ENCODE measurements at regions not wholly inside any gene's neighbourhood (a gene's known extent, or its start where the extent isn't known, plus 50 kb on each side); places are given as distances from the start of the nearest gene placed in this dataset.

DNA sequence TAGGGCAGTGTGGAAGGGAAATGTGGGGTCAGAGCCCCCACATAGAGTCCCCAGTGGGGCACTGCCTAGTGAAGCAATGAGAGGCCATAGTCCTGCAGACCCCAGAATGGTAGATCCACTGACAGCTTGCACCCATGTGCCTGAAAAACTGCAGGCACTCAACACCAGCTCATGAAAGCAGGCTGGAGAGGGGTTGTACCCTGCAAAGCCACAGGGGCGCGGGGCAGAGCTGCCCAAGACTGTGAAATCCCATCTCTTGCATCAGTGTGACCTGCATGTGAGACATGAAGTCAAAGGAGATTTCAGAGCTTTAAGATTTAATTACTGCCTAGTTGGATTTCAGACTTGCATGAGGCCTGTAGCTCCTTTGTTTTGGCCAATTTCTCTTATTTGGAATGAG is 224.0 kb downstream of the TXNL1 start:
- Histone ChIP-seq H3K27me3 (no peaks in the 10 kb centered on the region), H3K4me3 (no peak overlapping the region), H3K4me1 (ENCODE audit: insufficient read depth) (no peaks in the 10 kb centered on the region), H3K9me3 (no peaks in the 10 kb centered on the region), H3K36me3 (no peaks in the 10 kb centered on the region), H3K27ac (no peak overlapping the region)
- no peak for TF ChIP-seq POLR2A (IDR thresholded peaks at IDR 0.05)
- TF ChIP-seq, protein P1, sequence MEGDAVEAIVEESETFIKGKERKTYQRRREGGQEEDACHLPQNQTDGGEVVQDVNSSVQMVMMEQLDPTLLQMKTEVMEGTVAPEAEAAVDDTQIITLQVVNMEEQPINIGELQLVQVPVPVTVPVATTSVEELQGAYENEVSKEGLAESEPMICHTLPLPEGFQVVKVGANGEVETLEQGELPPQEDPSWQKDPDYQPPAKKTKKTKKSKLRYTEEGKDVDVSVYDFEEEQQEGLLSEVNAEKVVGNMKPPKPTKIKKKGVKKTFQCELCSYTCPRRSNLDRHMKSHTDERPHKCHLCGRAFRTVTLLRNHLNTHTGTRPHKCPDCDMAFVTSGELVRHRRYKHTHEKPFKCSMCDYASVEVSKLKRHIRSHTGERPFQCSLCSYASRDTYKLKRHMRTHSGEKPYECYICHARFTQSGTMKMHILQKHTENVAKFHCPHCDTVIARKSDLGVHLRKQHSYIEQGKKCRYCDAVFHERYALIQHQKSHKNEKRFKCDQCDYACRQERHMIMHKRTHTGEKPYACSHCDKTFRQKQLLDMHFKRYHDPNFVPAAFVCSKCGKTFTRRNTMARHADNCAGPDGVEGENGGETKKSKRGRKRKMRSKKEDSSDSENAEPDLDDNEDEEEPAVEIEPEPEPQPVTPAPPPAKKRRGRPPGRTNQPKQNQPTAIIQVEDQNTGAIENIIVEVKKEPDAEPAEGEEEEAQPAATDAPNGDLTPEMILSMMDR (IDR thresholded peaks at IDR 0.05), result no peak
- TF ChIP-seq EP300 (IDR thresholded peaks at IDR 0.05), result no peak
- 97 to 100% (median 97%) methylated on average over 2 of the region's 2 CpGs for WGBS, 3 donors
- DNase-seq, result no peak
- intact Hi-C loops (cut with DNase I), result no loop called here

DNA sequence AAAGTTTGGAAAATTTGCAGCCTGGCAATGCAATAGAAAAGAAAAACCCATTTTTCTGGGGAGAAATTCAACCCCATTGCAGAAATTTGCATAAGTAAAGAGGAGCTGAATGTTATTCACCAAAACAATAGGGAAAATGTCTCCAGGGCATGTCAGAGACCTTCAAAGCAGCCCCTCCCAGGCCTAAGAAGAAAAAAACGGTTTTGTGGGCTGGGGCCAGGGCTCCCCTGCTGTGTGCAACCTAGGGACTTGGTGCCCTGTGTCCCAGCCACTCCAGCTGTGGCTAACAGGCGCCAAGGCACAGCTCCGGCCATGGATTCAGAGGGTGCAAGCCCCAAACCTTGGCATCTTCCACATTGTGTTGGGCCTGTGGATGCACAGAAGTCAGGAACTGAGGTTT is 224.5 kb downstream of the TXNL1 start:
- WGBS, 3 donors, result 84 to 92% (median 91%) methylated on average over 3 of the region's 3 CpGs
- H3K9me3 ChIP-seq, result no peaks in the 10 kb centered on the region
- TF ChIP-seq EP300 (IDR thresholded peaks at IDR 0.05) (no peak), POLR2A (IDR thresholded peaks at IDR 0.05) (no peak)
- TF ChIP-seq, protein P1 (IDR thresholded peaks at IDR 0.05), result no peak
- H3K27me3 ChIP-seq, result no peaks in the 10 kb centered on the region
- no peaks in the 10 kb centered on the region for H3K36me3 ChIP-seq
- H3K4me3 ChIP-seq, result no peak overlapping the region
- no peak for DNase-seq
- intact Hi-C loops (cut with DNase I), result no loop called here
- H3K27ac ChIP-seq, result no peak overlapping the region
- H3K4me1 ChIP-seq (ENCODE audit: insufficient read depth), result no peaks in the 10 kb centered on the region

DNA sequence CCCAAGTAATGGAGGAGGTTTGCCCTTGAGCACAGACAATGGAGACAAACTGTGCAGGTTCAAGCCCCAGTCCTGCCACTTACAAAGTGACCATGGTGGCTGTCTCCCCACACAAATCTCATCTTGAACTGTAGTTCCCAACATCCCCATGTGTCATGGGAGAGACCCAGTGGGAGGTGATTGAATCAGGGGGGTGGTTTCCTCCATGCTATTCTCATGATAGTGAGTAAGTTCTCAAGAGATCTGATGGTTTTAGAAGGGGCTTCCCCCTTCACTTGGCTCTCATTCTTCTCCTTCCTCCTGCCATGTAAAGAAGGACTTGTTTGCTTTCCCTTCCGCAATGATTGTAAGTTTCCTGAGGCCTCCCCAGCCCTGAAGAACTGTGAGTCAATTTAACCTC is 225.4 kb downstream of the TXNL1 start:
- Histone ChIP-seq H3K27me3 (no peaks in the 10 kb centered on the region), H3K9me3 (no peaks in the 10 kb centered on the region), H3K4me3 (no peak overlapping the region), H3K27ac (no peak overlapping the region), H3K36me3 (no peaks in the 10 kb centered on the region), H3K4me1 (ENCODE audit: insufficient read depth) (no peaks in the 10 kb centered on the region)
- no peak for DNase-seq
- TF ChIP-seq POLR2A (IDR thresholded peaks at IDR 0.05), result no peak
- TF ChIP-seq, protein P1 (IDR thresholded peaks at IDR 0.05), result no peak
- TF ChIP-seq EP300 (IDR thresholded peaks at IDR 0.05), result no peak
- WGBS, 3 donors, result 95 to 97% (median 95%) methylated on average over 1 of the region's 1 CpG
- intact Hi-C loops (cut with DNase I), result no loop called here

DNA sequence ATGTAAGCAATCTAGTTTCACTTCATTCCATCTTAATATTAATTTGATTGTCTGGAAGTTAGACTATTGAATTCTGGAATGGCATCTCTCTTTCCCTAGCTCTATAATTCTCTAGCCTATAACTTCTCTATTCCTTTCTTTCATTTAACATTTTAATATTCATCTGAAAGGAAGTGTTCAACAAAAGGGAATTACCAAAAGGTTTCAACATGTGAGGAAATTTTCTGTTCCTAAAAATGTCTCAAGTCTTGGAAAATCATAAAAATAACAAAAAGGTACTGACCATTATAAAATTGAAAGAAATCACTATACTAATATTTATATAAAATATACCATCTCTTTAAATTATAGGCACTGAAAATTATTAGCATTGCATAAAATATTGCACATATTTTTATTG is 228.7 kb downstream of the TXNL1 start:
- Histone ChIP-seq H3K9me3 (no peaks in the 10 kb centered on the region), H3K36me3 (no peaks in the 10 kb centered on the region), H3K27ac (no peak overlapping the region), H3K4me1 (ENCODE audit: insufficient read depth) (no peaks in the 10 kb centered on the region), H3K27me3 (no peaks in the 10 kb centered on the region), H3K4me3 (no peak overlapping the region)
- TF ChIP-seq EP300 (IDR thresholded peaks at IDR 0.05) (no peak), POLR2A (IDR thresholded peaks at IDR 0.05) (no peak)
- TF ChIP-seq, protein P1 (IDR thresholded peaks at IDR 0.05), result no peak
- DNase-seq, result no peak
- intact Hi-C loops (cut with DNase I), result no loop called here

Measured in ovary (tissue), 7 donors.